ENCODE measurements at regions not wholly inside any gene's neighbourhood (a gene's known extent, or its start where the extent isn't known, plus 50 kb on each side); places are given as distances from the start of the nearest gene placed in this dataset.

- intact Hi-C loops (cut with DNase I), result no loop called here
- peak; percentile 67 for DNase-seq (ENCODE audit: low spot score)
Observed at GRCh38 chr7:50211130-50212015, 93.1 kb upstream of the IKZF1 start.

- intact Hi-C loops (cut with DNase I), result no loop called here
- no peak for DNase-seq (ENCODE audit: low spot score)
Observed at GRCh38 chr7:50210706-50211115, 93.8 kb upstream of the IKZF1 start.

- intact Hi-C loops (cut with DNase I), result no loop called here
- no peak for DNase-seq (ENCODE audit: low spot score)
Observed at GRCh38 chr7:50209461-50210135, 94.9 kb upstream of the IKZF1 start.

GRCh38 chr7:50208378-50208982, 96.0 kb upstream of the IKZF1 start:
- intact Hi-C loops (cut with DNase I), result loop anchor here in 1 of 2 donors (1.0 kb wide), 1 partner anchor 35 kb away; no protein-coding TSS in a partner anchor

GRCh38 chr7:50207686-50208255, 96.7 kb upstream of the IKZF1 start:
- DNase-seq (ENCODE audit: low spot score), result no peak
- intact Hi-C loops (cut with DNase I), result loop anchor here in 1 of 2 donors (1.0 kb wide), 1 partner anchor 34 kb away; no protein-coding TSS in a partner anchor

More at GRCh38 chr7:50208378-50208982, 96.0 kb upstream of the IKZF1 start:
- no peak for DNase-seq (ENCODE audit: low spot score)

GRCh38 chr7:50207251-50207564, 97.3 kb upstream of the IKZF1 start:
- no peak for DNase-seq (ENCODE audit: low spot score)
- intact Hi-C loops (cut with DNase I), result no loop called here

- intact Hi-C loops (cut with DNase I), result no loop called here
- no peak for DNase-seq (ENCODE audit: low spot score)
Observed at GRCh38 chr7:50206453-50207250, 97.9 kb upstream of the IKZF1 start.

- no peak for DNase-seq (ENCODE audit: low spot score)
- intact Hi-C loops (cut with DNase I), result no loop called here
Observed at GRCh38 chr7:50205011-50205410, 99.5 kb upstream of the IKZF1 start.

- intact Hi-C loops (cut with DNase I), result no loop called here
- no peak for DNase-seq (ENCODE audit: low spot score)
Observed at GRCh38 chr7:50204581-50204980, 99.9 kb upstream of the IKZF1 start.

GRCh38 chr7:50203521-50203920, 101.0 kb upstream of the IKZF1 start:
- intact Hi-C loops (cut with DNase I), result no loop called here
- DNase-seq (ENCODE audit: low spot score), result no peak

- no peak for DNase-seq (ENCODE audit: low spot score)
- intact Hi-C loops (cut with DNase I), result no loop called here
Observed at GRCh38 chr7:50202052-50202555, 102.4 kb upstream of the IKZF1 start.

GRCh38 chr7:50199824-50200223, 104.7 kb upstream of the IKZF1 start:
- intact Hi-C loops (cut with DNase I), result no loop called here
- no peak for DNase-seq (ENCODE audit: low spot score)

GRCh38 chr7:50197549-50197948, 104.5 kb upstream of the ZPBP start:
- no peak for DNase-seq (ENCODE audit: low spot score)

GRCh38 chr7:50196719-50197118, 103.7 kb upstream of the ZPBP start:
- no peak for DNase-seq (ENCODE audit: low spot score)
- intact Hi-C loops (cut with DNase I), result no loop called here

More at GRCh38 chr7:50197549-50197948, 104.5 kb upstream of the ZPBP start:
- intact Hi-C loops (cut with DNase I), result no loop called here

GRCh38 chr7:50190776-50191175, 97.7 kb upstream of the ZPBP start:
- DNase-seq (ENCODE audit: low spot score), result no peak
- intact Hi-C loops (cut with DNase I), result no loop called here

- intact Hi-C loops (cut with DNase I), result no loop called here
Observed at GRCh38 chr7:50189371-50189770, 96.3 kb upstream of the ZPBP start.

GRCh38 chr7:50185951-50186682, 93.1 kb upstream of the ZPBP start:
- DNase-seq (ENCODE audit: low spot score), result no peak
- intact Hi-C loops (cut with DNase I), result no loop called here

More at GRCh38 chr7:50189371-50189770, 96.3 kb upstream of the ZPBP start:
- no peak for DNase-seq (ENCODE audit: low spot score)

- no peak for DNase-seq (ENCODE audit: low spot score)
- intact Hi-C loops (cut with DNase I), result no loop called here
Observed at GRCh38 chr7:50185208-50185607, 92.2 kb upstream of the ZPBP start.

Data from posterior vena cava (tissue), 2 donors.